ENCODE measurements at regions not wholly inside any gene's neighbourhood (a gene's known extent, or its start where the extent isn't known, plus 50 kb on each side); places are given as distances from the start of the nearest gene placed in this dataset.

DNA sequence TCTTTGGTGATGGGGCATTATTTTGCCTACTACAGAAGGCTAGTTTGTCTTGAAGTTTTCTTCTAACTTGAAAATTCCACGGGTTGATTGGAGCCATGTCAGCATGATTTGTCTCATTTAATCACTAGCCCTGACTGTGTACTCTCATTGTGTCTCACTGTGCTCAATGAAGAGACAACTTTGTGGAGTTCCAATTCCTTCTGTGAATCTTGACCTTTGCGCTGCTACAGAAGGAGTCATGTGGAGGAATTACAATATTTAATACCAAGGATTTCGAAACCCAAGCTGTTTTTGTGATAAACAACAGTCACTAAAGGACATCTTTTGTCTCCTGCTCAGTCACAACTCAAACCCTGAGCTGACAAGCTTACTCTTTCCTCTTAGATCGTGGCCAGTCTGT is 98.6 kb upstream of the ACTBL2 start:
- TF ChIP-seq, protein P1, sequence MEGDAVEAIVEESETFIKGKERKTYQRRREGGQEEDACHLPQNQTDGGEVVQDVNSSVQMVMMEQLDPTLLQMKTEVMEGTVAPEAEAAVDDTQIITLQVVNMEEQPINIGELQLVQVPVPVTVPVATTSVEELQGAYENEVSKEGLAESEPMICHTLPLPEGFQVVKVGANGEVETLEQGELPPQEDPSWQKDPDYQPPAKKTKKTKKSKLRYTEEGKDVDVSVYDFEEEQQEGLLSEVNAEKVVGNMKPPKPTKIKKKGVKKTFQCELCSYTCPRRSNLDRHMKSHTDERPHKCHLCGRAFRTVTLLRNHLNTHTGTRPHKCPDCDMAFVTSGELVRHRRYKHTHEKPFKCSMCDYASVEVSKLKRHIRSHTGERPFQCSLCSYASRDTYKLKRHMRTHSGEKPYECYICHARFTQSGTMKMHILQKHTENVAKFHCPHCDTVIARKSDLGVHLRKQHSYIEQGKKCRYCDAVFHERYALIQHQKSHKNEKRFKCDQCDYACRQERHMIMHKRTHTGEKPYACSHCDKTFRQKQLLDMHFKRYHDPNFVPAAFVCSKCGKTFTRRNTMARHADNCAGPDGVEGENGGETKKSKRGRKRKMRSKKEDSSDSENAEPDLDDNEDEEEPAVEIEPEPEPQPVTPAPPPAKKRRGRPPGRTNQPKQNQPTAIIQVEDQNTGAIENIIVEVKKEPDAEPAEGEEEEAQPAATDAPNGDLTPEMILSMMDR (IDR thresholded peaks at IDR 0.05; ENCODE audit: insufficient read depth, low read length): no peak
- TF ChIP-seq SPI1 (IDR thresholded peaks at IDR 0.05; ENCODE audit: borderline replicate concordance, low read depth) (no peak), POLR2AphosphoS5 (IDR thresholded peaks at IDR 0.05; ENCODE audit: low read depth) (no peak)
